Stimulated activated effector memory CD8-positive, alpha-beta T cell treated with anti-CD3 and anti-CD28 coated beads, Interleukin-12 subunit alpha, Interleukin-12 subunit beta, amount 100 ng/mL, for 72 hours (primary cell): ENCODE measurements at regions not wholly inside any gene's neighbourhood (a gene's known extent, or its start where the extent isn't known, plus 50 kb on each side); places are given as distances from the start of the nearest gene placed in this dataset.

Experiments
- ATAC-seq: fragments of 150-1000 bp; cut with Tn5 transposase; 2 replicates; pipeline ENCODE4 v1.10.0; 2021
- DNase-seq, 2 donors: peaks; one replicate each; pipeline ENCODE4 v3.0.0; 2021 to 2022; ENCODE audit warnings: low spot score in 2 of 2
- H3K27ac Mint-ChIP-seq: one replicate; pipeline ENCODE4 v1.8.0; 2022; ENCODE audit warnings: mild to moderate bottlenecking, mixed read lengths
- H3K36me3 Mint-ChIP-seq: one replicate; pipeline ENCODE4 v1.8.0; 2022; ENCODE audit warnings: mild to moderate bottlenecking, mixed read lengths
- H3K4me1 Mint-ChIP-seq: one replicate; pipeline ENCODE4 v1.8.0; 2022; ENCODE audit warnings: mixed read lengths
- H3K4me3 Mint-ChIP-seq: one replicate; pipeline ENCODE4 v1.8.0; 2022; ENCODE audit warnings: mild to moderate bottlenecking, mixed read lengths
- H3K9me3 Mint-ChIP-seq: one replicate; pipeline ENCODE4 v1.8.0; 2022; ENCODE audit warnings: mixed read lengths

DNA sequence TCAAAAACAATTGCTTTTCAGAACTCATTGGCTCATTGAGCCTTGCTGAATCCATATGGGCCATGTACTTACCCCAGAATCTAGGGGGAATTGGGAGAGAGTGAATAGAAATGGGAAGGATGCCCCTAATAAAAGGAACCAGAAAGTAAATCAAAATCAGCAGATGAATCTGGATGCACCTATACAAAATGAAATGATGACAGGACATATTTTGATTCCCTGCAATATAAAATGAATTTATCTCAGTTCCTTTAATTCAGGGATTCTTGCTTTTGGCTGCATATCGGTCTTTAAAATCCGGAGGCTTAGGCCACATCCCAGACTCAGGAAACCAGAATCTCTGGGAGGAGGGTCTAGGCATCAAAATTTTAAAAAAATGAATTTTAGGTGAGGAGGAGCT is 107.7 kb upstream of the NEO1 start:
- Mint-ChIP-seq H3K4me3 (no peak overlapping the region), H3K27ac (no peak overlapping the region), H3K4me1 (no peaks in the 10 kb centered on the region), H3K36me3 (no peaks in the 10 kb centered on the region), H3K9me3 (peaks cover 11% of the 10 kb centered on the region)
- DNase-seq = no peak
- ATAC-seq = no peak

DNA sequence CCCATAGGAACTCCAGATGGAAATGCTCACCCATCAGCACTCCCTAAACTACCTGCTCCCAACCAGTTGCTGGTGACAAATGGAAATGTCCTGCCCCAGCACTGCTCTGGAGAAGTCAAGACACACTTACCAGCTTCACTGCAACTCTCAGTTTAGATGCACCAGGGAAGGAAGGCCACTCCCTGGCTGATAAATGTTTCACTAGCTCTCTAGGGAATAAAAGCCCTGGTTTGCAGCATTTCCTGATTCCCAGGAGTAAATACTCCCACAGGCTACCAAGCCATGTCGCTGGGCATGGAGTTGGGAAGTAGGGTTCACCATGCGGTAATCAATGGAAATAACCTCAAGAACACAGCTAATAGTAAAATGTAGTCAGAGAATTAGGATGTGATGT is 112.0 kb upstream of the NEO1 start:
- no peaks in the 10 kb centered on the region for H3K4me1 Mint-ChIP-seq

DNA sequence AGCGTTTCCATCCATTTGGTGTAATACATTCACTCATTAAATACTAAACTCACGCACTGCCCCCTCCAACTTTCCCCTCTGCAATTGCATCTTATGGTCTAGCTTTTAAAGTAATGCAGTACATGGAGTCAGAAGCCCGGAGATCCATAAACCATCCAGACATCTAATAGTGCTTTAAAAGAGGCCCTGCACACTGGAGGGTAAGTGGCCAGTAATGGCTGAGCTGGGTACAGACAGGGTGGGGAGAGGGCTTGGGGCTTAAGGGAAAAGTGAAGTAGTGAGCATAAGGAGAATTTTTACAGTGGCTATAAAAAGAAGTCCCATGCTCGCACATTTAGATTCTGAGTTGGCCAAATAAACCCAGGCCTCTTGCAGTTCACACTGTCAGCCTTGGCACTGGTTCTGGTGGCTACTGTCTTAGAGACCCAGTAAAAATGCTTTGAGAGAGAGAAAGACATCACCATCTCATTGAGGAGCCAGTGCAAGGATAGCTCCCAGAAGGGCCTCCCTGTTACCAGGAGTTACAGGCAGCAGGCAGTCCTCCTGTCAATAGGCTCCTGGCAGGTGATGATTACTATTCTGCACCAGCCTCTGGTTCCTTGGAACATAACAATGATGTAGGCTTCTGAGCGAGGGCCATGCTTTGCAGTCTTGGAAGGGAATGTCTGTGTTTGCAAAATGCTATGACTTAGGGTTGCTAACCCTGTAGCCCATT is 112.6 kb upstream of the NEO1 start:
- Mint-ChIP-seq H3K9me3 (no peaks in the 10 kb centered on the region), H3K4me3 (no peak overlapping the region), H3K27ac (no peak overlapping the region), H3K4me1 (no peaks in the 10 kb centered on the region), H3K36me3 (no peaks in the 10 kb centered on the region)
- ATAC-seq (no peak), DNase-seq (peak in 1 of 2 donors; percentile 29)

More for the DNA sequence above, 112.0 kb upstream of the NEO1 start:
- DNase-seq = no peak
- ATAC-seq = no peak
- no peaks in the 10 kb centered on the region for H3K36me3 Mint-ChIP-seq
- H3K4me3 Mint-ChIP-seq = no peak overlapping the region
- no peak overlapping the region for H3K27ac Mint-ChIP-seq
- no peaks in the 10 kb centered on the region for H3K9me3 Mint-ChIP-seq

DNA sequence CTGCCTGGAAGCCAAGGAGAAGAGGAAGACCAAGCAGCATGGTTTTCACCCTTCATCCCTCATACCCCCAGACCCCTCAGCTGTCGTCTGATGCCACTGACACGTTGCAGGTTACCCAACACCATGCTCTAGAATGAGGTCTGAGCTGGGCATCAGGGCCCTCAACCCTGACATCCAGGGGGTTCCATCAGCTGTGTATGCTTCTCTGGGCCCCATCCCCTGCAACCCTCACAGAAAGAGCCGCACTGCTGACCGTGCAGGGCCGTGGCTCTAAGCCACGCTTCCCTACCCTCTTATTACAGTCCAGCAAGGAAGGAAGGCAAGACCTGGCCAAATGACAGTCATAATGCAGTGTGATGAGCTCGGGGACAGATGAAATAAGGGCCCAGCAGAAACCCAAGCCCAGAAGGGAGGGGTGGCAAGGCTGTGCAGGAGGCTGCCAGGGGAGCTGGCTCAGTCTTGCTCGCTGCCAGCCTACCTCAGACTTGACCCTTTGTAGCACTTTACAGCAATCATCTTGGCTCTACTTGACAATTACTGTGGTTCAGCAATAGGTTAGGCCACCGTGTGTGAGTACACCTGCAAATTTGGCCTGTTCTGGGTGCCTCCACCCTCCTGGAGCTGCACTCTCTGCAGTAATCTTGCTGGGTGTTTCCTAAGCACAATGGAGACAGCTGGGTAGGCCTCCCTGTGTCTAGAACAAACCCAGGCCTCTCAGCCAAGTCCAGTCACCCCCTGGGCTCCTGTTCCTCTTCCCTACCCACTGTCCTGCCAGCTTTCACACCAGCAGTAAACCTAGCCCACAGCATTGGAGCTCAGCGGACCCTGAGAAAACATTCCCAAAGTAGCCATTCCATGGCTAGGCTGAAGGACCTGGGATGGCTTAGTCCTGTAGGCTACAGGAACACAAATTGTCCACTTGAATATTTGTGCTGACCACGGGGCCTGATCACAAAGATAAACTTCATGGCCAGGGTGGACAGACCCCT is 115.3 kb upstream of the NEO1 start:
- H3K4me1 Mint-ChIP-seq = no peaks in the 10 kb centered on the region
- no peak for DNase-seq
- no peak overlapping the region for H3K4me3 Mint-ChIP-seq
- no peaks in the 10 kb centered on the region for H3K36me3 Mint-ChIP-seq
- H3K9me3 Mint-ChIP-seq = no peaks in the 10 kb centered on the region
- no peak overlapping the region for H3K27ac Mint-ChIP-seq
- ATAC-seq = no peak

DNA sequence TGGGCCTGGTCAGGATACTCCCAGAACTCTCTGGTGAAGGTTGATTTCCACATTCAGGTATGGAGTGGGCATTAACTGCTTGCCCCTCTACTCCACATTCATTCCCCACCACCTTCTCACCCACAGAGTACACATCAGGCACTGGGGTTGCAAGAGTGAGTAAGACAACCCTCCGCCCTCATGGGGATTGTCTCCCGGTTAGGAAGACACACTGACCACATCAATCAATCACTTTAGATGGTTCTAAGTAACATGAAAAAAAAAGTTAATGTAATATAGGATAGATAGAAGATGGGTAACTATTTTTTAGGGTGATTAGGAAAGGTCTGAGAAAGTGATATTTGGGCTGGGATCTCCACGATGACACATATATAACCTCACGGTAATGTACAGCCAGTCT is 116.0 kb upstream of the NEO1 start:
- Mint-ChIP-seq H3K36me3 (no peaks in the 10 kb centered on the region), H3K4me1 (no peaks in the 10 kb centered on the region), H3K9me3 (no peaks in the 10 kb centered on the region), H3K27ac (no peak overlapping the region), H3K4me3 (no peak overlapping the region)
- no peak for ATAC-seq
- no peak for DNase-seq

DNA sequence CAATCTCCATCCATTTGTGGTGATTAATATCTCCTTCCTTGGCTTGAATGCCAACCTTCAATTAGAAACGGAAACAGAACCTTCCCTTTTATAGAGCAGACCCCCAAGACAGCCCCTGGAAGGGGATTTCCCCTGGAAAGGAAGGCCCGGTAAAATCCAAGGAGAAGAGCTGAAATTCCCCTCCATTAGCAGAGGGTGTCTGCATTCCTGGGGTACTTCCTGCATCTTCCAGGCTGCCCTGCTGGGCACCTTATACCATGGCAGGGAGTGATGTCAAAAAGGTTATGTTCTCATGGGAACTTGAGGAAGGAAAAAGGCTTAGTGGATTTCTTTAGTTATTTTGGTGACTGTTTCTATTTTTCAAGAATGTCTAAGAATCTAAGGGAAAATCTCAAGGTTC is 116.7 kb upstream of the NEO1 start:
- H3K4me3 Mint-ChIP-seq = no peak overlapping the region
- H3K36me3 Mint-ChIP-seq = no peaks in the 10 kb centered on the region
- no peaks in the 10 kb centered on the region for H3K4me1 Mint-ChIP-seq
- ATAC-seq (no peak), DNase-seq (no peak)
- H3K9me3 Mint-ChIP-seq = no peaks in the 10 kb centered on the region
- no peak overlapping the region for H3K27ac Mint-ChIP-seq

DNA sequence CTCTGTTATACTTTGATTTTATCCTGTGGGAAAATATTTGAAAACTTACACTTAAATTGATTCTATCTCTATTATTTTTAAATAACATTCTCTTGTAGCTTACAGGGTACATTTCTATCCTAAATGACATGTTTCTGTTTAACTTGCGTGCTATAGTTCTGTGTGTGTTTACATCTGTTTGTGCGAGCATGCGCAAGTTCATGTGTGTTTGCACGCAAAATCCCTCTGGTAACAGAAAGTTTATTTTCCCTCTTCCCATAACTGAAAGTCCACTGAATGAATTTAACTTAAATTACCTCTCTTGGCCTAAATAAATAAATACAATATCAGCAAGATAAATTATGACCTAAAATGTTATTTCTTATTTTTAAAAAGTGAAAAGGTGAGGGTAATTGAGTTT is 117.3 kb upstream of the NEO1 start:
- H3K4me3 Mint-ChIP-seq = no peak overlapping the region
- ATAC-seq = no peak
- no peak for DNase-seq
- no peaks in the 10 kb centered on the region for H3K4me1 Mint-ChIP-seq
- H3K36me3 Mint-ChIP-seq = no peaks in the 10 kb centered on the region
- H3K9me3 Mint-ChIP-seq = no peaks in the 10 kb centered on the region
- no peak overlapping the region for H3K27ac Mint-ChIP-seq

DNA sequence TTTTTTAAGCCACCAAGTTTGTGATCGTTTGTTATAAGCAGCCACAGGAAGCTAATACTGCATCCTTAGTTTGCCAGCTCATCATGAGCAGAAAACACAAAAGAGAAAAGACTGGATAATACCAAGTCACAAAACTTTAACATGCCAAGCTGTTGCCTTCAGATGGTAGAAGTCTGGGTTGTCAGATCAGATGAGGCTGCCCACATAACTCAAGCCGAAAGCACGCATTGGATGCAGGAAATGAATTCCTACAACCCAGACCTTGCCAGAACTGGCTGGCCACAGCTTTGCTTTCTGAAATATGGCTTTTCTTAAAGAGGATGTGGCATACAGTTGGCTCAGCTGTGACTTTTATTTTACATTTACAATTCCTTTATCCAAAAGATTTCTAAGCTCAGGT is 118.3 kb upstream of the NEO1 start:
- H3K36me3 Mint-ChIP-seq = no peaks in the 10 kb centered on the region
- no peak overlapping the region for H3K27ac Mint-ChIP-seq
- H3K9me3 Mint-ChIP-seq = no peaks in the 10 kb centered on the region
- H3K4me1 Mint-ChIP-seq = no peaks in the 10 kb centered on the region
- DNase-seq (no peak), ATAC-seq (no peak)
- no peak overlapping the region for H3K4me3 Mint-ChIP-seq

DNA sequence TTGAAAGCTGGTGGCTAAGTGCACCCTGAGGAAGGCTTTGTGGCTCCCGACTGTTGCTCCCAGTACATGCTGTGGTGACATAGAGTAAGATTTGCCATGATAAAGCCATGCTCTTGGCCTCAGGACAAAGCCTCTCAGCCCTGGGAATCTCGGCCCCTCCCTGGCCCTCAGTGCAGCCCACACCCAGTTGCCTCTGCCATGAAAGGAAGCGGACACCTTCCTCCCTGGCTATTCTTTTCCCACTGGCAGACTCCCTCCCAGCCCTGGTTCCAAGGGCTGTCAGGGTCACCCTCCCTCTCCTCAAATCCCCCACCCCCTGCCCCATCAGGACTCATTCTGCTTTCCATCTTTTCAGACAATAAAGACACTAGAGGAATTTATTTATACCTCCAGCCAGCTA is 119.8 kb upstream of the NEO1 start:
- no peak overlapping the region for H3K4me3 Mint-ChIP-seq
- DNase-seq = no peak
- no peak for ATAC-seq
- peaks cover 8% of the 10 kb centered on the region for H3K4me1 Mint-ChIP-seq
- no peak overlapping the region for H3K27ac Mint-ChIP-seq
- no peaks in the 10 kb centered on the region for H3K9me3 Mint-ChIP-seq
- H3K36me3 Mint-ChIP-seq = no peaks in the 10 kb centered on the region

DNA sequence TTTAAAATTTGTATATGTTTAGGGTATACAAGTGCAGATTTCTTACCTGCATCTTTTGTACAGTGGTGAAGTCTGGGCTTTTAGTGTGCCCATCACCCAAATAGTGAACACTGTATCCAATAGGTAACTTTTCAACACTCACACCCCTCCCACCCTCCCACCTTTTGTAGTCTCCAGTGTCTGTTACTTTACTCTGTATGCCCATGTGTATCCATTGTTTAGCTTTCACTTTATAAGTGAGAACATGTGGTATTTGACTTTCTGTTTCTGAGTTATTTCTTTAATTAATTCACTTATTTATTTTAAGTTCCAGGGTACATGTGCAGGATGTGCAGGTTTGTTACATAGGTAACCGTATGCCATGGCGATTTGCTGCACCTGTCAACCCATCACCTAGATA is 124.8 kb upstream of the NEO1 start:
- ATAC-seq = no peak
- Mint-ChIP-seq H3K27ac (no peak overlapping the region), H3K4me1 (peaks cover 8% of the 10 kb centered on the region)

DNA sequence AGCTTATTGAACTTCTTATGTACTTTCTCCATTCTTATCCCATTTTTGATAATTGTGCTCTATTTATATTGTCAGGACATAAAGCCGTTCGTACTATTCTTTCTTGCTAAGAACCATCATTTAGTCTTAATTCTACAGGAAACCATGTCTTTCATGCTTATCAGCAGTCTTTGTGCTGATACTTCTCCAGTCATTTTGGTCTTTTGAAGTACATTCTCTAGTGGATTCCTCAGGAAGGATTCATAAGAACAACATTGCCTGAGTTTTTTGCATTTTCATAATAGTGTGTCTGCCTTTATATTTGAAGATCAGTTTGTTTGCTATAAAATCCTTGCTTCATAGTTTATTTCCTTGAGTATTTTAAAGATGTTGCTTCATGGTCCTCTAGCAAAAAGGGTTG is 126.6 kb upstream of the NEO1 start:
- no peak for ATAC-seq
- Mint-ChIP-seq H3K4me1 (peaks cover 8% of the 10 kb centered on the region), H3K9me3 (no peaks in the 10 kb centered on the region), H3K36me3 (no peaks in the 10 kb centered on the region), H3K4me3 (no peak overlapping the region), H3K27ac (no peak overlapping the region)
- no peak for DNase-seq

More for the DNA sequence above, 124.8 kb upstream of the NEO1 start:
- Mint-ChIP-seq H3K9me3 (no peaks in the 10 kb centered on the region), H3K4me3 (no peak overlapping the region), H3K36me3 (no peaks in the 10 kb centered on the region)
- DNase-seq = no peak

DNA sequence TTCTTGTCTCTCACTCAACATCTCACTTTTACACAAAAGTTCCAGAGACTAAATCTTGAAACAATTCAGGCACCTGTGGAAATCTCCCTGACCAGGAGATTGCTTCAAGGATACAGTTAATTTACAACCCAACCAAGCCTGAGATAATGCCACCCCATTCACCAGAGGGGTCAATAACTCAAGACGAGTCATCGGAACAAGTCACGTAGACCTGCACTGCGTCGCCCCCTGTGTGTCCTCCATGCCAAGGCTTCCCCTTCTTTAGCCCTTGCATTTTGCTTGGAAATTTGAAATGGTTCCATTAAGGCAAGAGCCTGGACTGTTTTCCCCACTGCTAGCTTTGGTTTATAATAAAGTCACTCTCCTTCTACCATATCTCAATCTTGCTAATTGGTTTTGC is 129.0 kb upstream of the NEO1 start:
- DNase-seq (no peak), ATAC-seq (no peak)
- Mint-ChIP-seq H3K4me1 (peaks cover 6% of the 10 kb centered on the region), H3K4me3 (no peak overlapping the region), H3K9me3 (no peaks in the 10 kb centered on the region), H3K36me3 (no peaks in the 10 kb centered on the region), H3K27ac (no peak overlapping the region)

DNA sequence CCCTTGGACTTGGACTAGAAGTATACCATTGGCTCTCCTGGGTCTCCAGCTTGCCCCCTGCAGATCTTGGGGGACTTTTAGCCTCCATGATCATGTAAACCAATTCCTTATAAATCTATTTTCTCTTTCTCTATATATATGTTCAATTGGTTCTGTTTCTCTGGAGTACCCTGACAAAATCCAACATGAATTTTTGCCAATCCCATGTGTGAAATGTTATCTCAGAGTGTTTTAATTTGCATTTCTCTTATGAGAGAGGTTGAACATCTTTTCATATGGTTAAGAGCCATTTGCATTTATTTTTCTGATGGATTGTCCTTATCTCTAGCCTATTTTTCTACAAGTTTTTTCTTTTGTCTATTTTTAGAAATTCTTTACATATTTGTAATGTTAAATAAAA is 131.7 kb upstream of the NEO1 start:
- Mint-ChIP-seq H3K36me3 (no peaks in the 10 kb centered on the region), H3K9me3 (no peaks in the 10 kb centered on the region), H3K4me3 (no peak overlapping the region), H3K4me1 (no peaks in the 10 kb centered on the region), H3K27ac (no peak overlapping the region)
- no peak for DNase-seq
- no peak for ATAC-seq

DNA sequence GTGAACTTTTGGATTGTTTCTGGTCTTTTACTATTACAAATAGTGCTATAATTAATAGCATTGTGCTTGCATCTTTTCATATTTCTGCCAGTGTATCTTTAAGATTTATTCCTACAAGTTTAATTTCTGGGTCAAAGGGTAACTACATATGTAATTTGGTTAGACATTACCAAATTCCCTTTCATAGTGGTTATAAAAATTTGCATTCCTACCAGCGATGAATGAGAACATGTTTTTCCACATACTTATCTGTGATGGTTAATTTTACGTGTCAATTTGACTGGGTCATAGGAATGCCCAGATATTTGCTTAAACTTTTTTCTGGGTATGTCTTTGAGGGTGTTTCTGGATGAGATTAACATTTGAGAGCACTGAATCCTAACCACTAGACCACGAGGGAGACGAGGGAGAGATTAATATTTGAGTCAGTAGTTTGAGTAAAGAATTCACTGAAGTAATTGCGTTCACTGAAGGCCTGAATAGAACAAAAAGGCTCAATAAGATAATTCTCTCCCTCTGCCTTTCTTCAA is 132.3 kb upstream of the NEO1 start:
- Mint-ChIP-seq H3K27ac (no peak overlapping the region), H3K4me1 (no peaks in the 10 kb centered on the region), H3K4me3 (no peak overlapping the region), H3K9me3 (no peaks in the 10 kb centered on the region), H3K36me3 (no peaks in the 10 kb centered on the region)
- no peak for ATAC-seq
- DNase-seq = no peak

DNA sequence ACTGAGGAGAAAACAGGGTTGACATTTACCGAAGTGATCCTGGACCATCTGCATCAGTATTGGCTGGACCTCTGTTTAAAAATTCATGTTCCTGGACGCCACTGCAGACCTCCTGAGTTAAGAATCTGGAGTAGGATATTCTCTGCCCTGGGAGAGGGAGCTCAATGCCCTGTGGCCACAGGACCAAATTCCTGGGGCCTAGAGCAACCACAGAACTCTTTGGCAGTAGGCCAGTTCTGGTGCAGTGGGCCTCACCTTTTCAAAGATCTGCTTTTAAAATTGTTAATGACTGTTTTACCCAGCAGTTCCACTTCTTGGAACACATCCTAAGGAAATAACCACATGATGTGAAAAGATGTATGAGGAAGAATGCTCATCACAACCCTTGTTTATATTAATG is 133.3 kb upstream of the ADPGK start:
- H3K27ac Mint-ChIP-seq = no peak overlapping the region
- H3K4me3 Mint-ChIP-seq = no peak overlapping the region
- no peaks in the 10 kb centered on the region for H3K4me1 Mint-ChIP-seq
- no peak for ATAC-seq
- no peak for DNase-seq
- no peaks in the 10 kb centered on the region for H3K36me3 Mint-ChIP-seq
- H3K9me3 Mint-ChIP-seq = no peaks in the 10 kb centered on the region

DNA sequence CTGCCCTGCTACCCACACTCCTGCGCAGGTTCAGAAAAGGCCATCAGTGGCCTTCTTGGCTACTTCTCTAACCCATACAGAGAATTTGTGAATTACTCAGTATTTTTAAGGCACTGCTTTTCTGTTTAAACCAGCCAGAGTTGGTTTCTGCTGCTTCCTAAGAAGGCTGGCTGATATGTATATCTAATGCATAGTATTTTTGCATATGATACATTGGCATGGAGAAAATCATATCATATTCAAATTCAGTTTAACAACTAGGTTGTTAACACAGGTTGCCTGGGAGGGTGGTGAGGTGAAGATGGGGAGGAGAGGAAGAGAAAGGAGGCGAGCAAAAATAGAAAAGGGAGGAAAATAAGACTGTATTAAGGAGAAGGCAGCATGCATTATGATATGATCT is 132.8 kb upstream of the ADPGK start:
- H3K27ac Mint-ChIP-seq = no peak overlapping the region
- H3K4me3 Mint-ChIP-seq = no peak overlapping the region
- no peaks in the 10 kb centered on the region for H3K4me1 Mint-ChIP-seq
- no peak for DNase-seq
- no peaks in the 10 kb centered on the region for H3K9me3 Mint-ChIP-seq
- ATAC-seq = no peak
- H3K36me3 Mint-ChIP-seq = no peaks in the 10 kb centered on the region
